HFF-Myc (cell line): ENCODE measurements at regions not wholly inside any gene's neighbourhood (a gene's known extent, or its start where the extent isn't known, plus 50 kb on each side); places are given as distances from the start of the nearest gene placed in this dataset.
"Not testable (repeated sequence)": the region's sequence is repeated elsewhere in the genome, so short reads cannot be mapped to it uniquely, and the experiment has no call there.

Experiments used
- DNase-seq: peaks from one replicate; pipeline ENCODE4 v3.0.0-alpha.2; 2011; ENCODE audit warnings: low read depth; ENCODE audit errors: extremely low read depth
- H3K4me3 ChIP-seq: replicated peaks from 2 replicates; pipeline ENCODE4 v1.5.1; 2011; ENCODE audit warnings: low read depth, mild to moderate bottlenecking, control low read depth, low read length
- TF ChIP-seq, protein P1 (sequence below): IDR thresholded peaks from 2 replicates; pipeline ENCODE4 v1.5.1; 2012; ENCODE audit warnings: mild to moderate bottlenecking, low read depth, low read length, control low read depth; ENCODE audit errors: missing control alignments

GRCh38 chr6:105691971-105692370 is 289.1 kb upstream of the PREP start:
- no peak for DNase-seq
- no peak overlapping the region for H3K4me3 ChIP-seq
- TF ChIP-seq, protein P1, sequence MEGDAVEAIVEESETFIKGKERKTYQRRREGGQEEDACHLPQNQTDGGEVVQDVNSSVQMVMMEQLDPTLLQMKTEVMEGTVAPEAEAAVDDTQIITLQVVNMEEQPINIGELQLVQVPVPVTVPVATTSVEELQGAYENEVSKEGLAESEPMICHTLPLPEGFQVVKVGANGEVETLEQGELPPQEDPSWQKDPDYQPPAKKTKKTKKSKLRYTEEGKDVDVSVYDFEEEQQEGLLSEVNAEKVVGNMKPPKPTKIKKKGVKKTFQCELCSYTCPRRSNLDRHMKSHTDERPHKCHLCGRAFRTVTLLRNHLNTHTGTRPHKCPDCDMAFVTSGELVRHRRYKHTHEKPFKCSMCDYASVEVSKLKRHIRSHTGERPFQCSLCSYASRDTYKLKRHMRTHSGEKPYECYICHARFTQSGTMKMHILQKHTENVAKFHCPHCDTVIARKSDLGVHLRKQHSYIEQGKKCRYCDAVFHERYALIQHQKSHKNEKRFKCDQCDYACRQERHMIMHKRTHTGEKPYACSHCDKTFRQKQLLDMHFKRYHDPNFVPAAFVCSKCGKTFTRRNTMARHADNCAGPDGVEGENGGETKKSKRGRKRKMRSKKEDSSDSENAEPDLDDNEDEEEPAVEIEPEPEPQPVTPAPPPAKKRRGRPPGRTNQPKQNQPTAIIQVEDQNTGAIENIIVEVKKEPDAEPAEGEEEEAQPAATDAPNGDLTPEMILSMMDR: no peak

- DNase-seq: no peak
- H3K4me3 ChIP-seq: no peak overlapping the region
- TF ChIP-seq, protein P1: no peak
Observed at GRCh38 chr6:105691081-105691480, 288.2 kb upstream of the PREP start.

DNA sequence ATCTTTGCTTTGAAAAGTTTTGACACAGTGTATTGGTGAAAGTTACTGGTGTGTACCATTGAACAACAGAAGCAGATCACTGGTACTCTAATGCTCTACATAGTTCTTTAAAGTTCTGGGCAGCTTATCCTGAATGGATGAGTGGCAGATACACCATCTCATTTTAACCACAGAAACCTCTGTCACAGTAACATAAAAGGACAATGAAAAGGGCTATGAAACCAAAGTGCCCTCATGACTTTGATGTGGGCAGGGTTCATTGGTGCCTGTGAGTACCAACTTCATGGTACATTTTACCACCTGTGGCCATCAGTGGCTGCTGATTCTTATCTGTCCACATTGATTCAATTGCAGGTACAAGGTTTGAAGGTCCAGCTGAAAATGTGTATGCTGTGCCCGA is 285.7 kb upstream of the PREP start:
- no peak for DNase-seq
- H3K4me3 ChIP-seq: no peak overlapping the region
- TF ChIP-seq, protein P1: no peak

GRCh38 chr6:105686793-105687192 is 283.9 kb upstream of the PREP start:
- H3K4me3 ChIP-seq, DNase-seq: not testable (repeated sequence)

- DNase-seq: no peak
- TF ChIP-seq, protein P1: no peak
- no peak overlapping the region for H3K4me3 ChIP-seq
Observed at GRCh38 chr6:105681061-105681460, 278.2 kb upstream of the PREP start.

DNA sequence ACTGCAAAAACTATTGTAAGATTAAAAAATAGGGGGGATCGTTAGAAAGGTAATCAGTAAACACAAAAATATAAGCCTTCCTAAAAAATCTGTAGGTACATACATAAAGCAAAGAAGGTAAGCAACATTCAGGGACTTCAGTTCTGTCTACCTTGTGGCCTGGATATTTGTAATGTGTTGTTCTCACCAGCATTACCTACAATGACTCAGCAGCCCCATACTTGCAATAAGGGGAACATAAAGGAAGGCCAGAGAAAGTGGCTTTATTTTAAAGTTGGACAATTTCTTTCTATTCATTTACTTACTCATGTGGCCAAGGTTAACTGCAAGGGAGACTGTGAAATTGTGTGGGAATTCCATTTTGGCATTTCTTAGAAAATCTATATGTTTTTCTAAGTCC is 277.2 kb upstream of the PREP start:
- no peak overlapping the region for H3K4me3 ChIP-seq
- no peak for DNase-seq
- TF ChIP-seq, protein P1: no peak

GRCh38 chr6:105678516-105678915 is 275.6 kb upstream of the PREP start:
- TF ChIP-seq, protein P1: no peak
- no peak overlapping the region for H3K4me3 ChIP-seq
- no peak for DNase-seq
